Adrenal gland (tissue), 5 donors: ENCODE measurements at regions not wholly inside any gene's neighbourhood (a gene's known extent, or its start where the extent isn't known, plus 50 kb on each side); places are given as distances from the start of the nearest gene placed in this dataset.

Experiments
- POLR2A ChIP-seq, 2 donors: fragments of 450-650 bp; IDR thresholded peaks; one replicate each; pipeline ENCODE4 v1.6.1; 2017; ENCODE audit warnings: antibody characterized with exemption in 2 of 2, mild to moderate bottlenecking in 2 of 2, moderate library complexity in 1 of 2
- TF ChIP-seq, protein P1 (sequence below), 6 experiments: fragments of 450-650 bp in 4 of 6; fragments of 200-600 bp in 2 of 6; sonication (generic) in 1 of 6; IDR thresholded peaks; 1 replicate in 5 of 6; 2 replicates in 1 of 6; pipeline versions ENCODE4 v1.5.1 to v1.8.0; 2016 to 2021; ENCODE audit warnings: antibody characterized with exemption in 6 of 6, mild to moderate bottlenecking in 2 of 6, moderate library complexity in 1 of 6
- donor health status: DM: no; HTN: no; CAD: no.

DNA sequence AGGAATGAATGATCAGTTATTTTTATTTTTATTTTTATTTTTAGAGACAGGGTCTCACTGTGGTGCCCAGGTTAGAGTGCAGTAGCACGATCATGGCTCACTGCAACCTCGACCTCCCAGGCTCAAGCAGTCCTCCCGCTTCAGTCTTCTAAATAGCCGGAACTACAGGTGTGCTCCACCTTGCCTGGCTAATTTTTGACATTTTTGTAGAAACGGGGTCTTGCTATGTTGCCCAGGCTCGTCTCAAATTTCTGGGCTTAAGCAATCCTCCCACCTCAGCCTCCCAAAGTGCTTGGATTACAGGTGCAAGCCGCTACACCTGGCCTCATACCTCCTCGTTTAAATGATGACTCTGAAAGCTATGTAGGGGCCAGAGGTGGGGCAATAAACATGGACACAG is 706.0 kb downstream of the MED13L start:
- TF ChIP-seq, protein P1, sequence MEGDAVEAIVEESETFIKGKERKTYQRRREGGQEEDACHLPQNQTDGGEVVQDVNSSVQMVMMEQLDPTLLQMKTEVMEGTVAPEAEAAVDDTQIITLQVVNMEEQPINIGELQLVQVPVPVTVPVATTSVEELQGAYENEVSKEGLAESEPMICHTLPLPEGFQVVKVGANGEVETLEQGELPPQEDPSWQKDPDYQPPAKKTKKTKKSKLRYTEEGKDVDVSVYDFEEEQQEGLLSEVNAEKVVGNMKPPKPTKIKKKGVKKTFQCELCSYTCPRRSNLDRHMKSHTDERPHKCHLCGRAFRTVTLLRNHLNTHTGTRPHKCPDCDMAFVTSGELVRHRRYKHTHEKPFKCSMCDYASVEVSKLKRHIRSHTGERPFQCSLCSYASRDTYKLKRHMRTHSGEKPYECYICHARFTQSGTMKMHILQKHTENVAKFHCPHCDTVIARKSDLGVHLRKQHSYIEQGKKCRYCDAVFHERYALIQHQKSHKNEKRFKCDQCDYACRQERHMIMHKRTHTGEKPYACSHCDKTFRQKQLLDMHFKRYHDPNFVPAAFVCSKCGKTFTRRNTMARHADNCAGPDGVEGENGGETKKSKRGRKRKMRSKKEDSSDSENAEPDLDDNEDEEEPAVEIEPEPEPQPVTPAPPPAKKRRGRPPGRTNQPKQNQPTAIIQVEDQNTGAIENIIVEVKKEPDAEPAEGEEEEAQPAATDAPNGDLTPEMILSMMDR (IDR thresholded peaks at IDR 0.05) = no peak
- TF ChIP-seq POLR2A (IDR thresholded peaks at IDR 0.05) = no peak
